ENCODE measurements at regions not wholly inside any gene's neighbourhood (a gene's known extent, or its start where the extent isn't known, plus 50 kb on each side); places are given as distances from the start of the nearest gene placed in this dataset.

- no peaks in the 10 kb centered on the region for H3K4me1 Mint-ChIP-seq
- TF ChIP-seq NANOG (IDR thresholded peaks at IDR 0.05; ENCODE audit: borderline replicate concordance) (no peak), CREB1 (CRISPR knock-in tag; IDR thresholded peaks at IDR 0.05; ENCODE audit: low read depth) (no peak), STAT1 (IDR thresholded peaks at IDR 0.05; ENCODE audit: unreplicated experiment) (no peak), EZH2phosphoT487 (IDR thresholded peaks at IDR 0.05; ENCODE audit: unreplicated experiment) (no peak), ZNF331 (CRISPR knock-in tag; IDR thresholded peaks at IDR 0.05; ENCODE audit: low read depth) (no peak), REST (IDR thresholded peaks at IDR 0.05; ENCODE audit: unreplicated experiment) (no peak), ZNF114 (CRISPR knock-in tag; IDR thresholded peaks at IDR 0.05) (no peak), EZH2 (IDR thresholded peaks at IDR 0.05; ENCODE audit: low read depth, unreplicated experiment) (no peak), POLR2AphosphoS5 (IDR thresholded peaks at IDR 0.05; ENCODE audit: low read depth) (no peak), JUNB (IDR thresholded peaks at IDR 0.05; ENCODE audit: unreplicated experiment) (no peak)
- TF ChIP-seq, protein P1, sequence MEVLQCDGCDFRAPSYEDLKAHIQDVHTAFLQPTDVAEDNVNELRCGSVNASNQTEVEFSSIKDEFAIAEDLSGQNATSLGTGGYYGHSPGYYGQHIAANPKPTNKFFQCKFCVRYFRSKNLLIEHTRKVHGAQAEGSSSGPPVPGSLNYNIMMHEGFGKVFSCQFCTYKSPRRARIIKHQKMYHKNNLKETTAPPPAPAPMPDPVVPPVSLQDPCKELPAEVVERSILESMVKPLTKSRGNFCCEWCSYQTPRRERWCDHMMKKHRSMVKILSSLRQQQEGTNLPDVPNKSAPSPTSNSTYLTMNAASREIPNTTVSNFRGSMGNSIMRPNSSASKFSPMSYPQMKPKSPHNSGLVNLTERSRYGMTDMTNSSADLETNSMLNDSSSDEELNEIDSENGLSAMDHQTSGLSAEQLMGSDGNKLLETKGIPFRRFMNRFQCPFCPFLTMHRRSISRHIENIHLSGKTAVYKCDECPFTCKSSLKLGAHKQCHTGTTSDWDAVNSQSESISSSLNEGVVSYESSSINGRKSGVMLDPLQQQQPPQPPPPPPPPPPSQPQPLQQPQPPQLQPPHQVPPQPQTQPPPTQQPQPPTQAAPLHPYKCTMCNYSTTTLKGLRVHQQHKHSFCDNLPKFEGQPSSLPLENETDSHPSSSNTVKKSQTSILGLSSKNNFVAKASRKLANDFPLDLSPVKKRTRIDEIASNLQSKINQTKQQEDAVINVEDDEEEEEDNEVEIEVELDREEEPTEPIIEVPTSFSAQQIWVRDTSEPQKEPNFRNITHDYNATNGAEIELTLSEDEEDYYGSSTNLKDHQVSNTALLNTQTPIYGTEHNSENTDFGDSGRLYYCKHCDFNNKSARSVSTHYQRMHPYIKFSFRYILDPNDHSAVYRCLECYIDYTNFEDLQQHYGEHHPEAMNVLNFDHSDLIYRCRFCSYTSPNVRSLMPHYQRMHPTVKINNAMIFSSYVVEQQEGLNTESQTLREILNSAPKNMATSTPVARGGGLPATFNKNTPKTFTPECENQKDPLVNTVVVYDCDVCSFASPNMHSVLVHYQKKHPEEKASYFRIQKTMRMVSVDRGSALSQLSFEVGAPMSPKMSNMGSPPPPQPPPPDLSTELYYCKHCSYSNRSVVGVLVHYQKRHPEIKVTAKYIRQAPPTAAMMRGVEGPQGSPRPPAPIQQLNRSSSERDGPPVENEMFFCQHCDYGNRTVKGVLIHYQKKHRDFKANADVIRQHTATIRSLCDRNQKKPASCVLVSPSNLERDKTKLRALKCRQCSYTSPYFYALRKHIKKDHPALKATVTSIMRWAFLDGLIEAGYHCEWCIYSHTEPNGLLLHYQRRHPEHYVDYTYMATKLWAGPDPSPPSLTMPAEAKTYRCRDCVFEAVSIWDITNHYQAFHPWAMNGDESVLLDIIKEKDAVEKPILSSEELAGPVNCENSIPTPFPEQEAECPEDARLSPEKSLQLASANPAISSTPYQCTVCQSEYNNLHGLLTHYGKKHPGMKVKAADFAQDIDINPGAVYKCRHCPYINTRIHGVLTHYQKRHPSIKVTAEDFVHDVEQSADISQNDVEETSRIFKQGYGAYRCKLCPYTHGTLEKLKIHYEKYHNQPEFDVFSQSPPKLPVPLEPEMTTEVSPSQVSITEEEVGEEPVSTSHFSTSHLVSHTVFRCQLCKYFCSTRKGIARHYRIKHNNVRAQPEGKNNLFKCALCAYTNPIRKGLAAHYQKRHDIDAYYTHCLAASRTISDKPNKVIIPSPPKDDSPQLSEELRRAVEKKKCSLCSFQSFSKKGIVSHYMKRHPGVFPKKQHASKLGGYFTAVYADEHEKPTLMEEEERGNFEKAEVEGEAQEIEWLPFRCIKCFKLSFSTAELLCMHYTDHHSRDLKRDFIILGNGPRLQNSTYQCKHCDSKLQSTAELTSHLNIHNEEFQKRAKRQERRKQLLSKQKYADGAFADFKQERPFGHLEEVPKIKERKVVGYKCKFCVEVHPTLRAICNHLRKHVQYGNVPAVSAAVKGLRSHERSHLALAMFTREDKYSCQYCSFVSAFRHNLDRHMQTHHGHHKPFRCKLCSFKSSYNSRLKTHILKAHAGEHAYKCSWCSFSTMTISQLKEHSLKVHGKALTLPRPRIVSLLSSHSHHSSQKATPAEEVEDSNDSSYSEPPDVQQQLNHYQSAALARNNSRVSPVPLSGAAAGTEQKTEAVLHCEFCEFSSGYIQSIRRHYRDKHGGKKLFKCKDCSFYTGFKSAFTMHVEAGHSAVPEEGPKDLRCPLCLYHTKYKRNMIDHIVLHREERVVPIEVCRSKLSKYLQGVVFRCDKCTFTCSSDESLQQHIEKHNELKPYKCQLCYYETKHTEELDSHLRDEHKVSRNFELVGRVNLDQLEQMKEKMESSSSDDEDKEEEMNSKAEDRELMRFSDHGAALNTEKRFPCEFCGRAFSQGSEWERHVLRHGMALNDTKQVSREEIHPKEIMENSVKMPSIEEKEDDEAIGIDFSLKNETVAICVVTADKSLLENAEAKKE (CRISPR knock-in tag; IDR thresholded peaks at IDR 0.05): no peak
- TF ChIP-seq, protein P2, sequence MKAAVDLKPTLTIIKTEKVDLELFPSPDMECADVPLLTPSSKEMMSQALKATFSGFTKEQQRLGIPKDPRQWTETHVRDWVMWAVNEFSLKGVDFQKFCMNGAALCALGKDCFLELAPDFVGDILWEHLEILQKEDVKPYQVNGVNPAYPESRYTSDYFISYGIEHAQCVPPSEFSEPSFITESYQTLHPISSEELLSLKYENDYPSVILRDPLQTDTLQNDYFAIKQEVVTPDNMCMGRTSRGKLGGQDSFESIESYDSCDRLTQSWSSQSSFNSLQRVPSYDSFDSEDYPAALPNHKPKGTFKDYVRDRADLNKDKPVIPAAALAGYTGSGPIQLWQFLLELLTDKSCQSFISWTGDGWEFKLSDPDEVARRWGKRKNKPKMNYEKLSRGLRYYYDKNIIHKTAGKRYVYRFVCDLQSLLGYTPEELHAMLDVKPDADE (IDR thresholded peaks at IDR 0.05): no peak
- TF ChIP-seq, protein P3, sequence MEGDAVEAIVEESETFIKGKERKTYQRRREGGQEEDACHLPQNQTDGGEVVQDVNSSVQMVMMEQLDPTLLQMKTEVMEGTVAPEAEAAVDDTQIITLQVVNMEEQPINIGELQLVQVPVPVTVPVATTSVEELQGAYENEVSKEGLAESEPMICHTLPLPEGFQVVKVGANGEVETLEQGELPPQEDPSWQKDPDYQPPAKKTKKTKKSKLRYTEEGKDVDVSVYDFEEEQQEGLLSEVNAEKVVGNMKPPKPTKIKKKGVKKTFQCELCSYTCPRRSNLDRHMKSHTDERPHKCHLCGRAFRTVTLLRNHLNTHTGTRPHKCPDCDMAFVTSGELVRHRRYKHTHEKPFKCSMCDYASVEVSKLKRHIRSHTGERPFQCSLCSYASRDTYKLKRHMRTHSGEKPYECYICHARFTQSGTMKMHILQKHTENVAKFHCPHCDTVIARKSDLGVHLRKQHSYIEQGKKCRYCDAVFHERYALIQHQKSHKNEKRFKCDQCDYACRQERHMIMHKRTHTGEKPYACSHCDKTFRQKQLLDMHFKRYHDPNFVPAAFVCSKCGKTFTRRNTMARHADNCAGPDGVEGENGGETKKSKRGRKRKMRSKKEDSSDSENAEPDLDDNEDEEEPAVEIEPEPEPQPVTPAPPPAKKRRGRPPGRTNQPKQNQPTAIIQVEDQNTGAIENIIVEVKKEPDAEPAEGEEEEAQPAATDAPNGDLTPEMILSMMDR (conservative IDR thresholded peaks at IDR 0.05; ENCODE audit: low read depth in 2 of 2): no peak
- no peaks in the 10 kb centered on the region for H4K20me1 ChIP-seq (replicated peaks; ENCODE audit: insufficient read depth)
- H3K79me2 ChIP-seq (replicated peaks; ENCODE audit: insufficient read depth): no peaks in the 10 kb centered on the region
- no peaks in the 10 kb centered on the region for H3K4me1 ChIP-seq (ENCODE audit: insufficient read depth)
- no peak overlapping the region for H3K4me3 ChIP-seq
- no peak overlapping the region for H3K4me3 Mint-ChIP-seq
- ATAC-seq (no peak), DNase-seq (ENCODE audit: low spot score) (no peak)
- no peaks in the 10 kb centered on the region for H3F3A ChIP-seq (replicated peaks; ENCODE audit: low read depth)
- no peak overlapping the region for H3K27ac ChIP-seq (ENCODE audit: low read depth)
- H3K27ac Mint-ChIP-seq: no peak overlapping the region
- H3K4me2 ChIP-seq: no peak overlapping the region
- H2AFZ ChIP-seq: peak overlapping the region; percentile 72; the same call in 1 of the 2 replicates
- H3K9me2 ChIP-seq (ENCODE audit: insufficient read depth): no peaks in the 10 kb centered on the region
- no peaks in the 10 kb centered on the region for H3K36me3 ChIP-seq (ENCODE audit: insufficient read depth)
- no peaks in the 10 kb centered on the region for H3K27me3 Mint-ChIP-seq (ENCODE audit: insufficient read depth, low read depth, poor library complexity)
- no peaks in the 10 kb centered on the region for H3K27me3 ChIP-seq (ENCODE audit: insufficient read depth)
- H3K9me3 Mint-ChIP-seq: peaks cover 2% of the 10 kb centered on the region; the same call in 2 of the 3 replicates
- no peaks in the 10 kb centered on the region for H3K36me3 Mint-ChIP-seq (ENCODE audit: low read depth)
These were observed 879.5 kb downstream of the TECRL start for GRCh38 chr4:63529581-63530337.
